GM21447 (cell line): ENCODE measurements at regions not wholly inside any gene's neighbourhood (a gene's known extent, or its start where the extent isn't known, plus 50 kb on each side); places are given as distances from the start of the nearest gene placed in this dataset.

ENCODE experiments used
- ATAC-seq: cut with Tn5 transposase; IDR thresholded peaks from one replicate; pipeline ENCODE4 v1.9.1; 2021; ENCODE audit not compliant: unreplicated experiment

- no peak for ATAC-seq
These were observed 67.2 kb downstream of the CEBPB start for GRCh38 chr20:50257860-50258259.

- no peak for ATAC-seq
These were observed 68.3 kb downstream of the CEBPB start for GRCh38 chr20:50258790-50259483.

- no peak for ATAC-seq
These were observed 69.3 kb downstream of the CEBPB start for GRCh38 chr20:50259705-50260478.

GRCh38 chr20:50260479-50261221, 70.0 kb downstream of the CEBPB start:
- no peak for ATAC-seq

GRCh38 chr20:50261471-50262212, 71.0 kb downstream of the CEBPB start:
- ATAC-seq: no peak

- ATAC-seq: no peak
These were observed 73.2 kb downstream of the CEBPB start for GRCh38 chr20:50263831-50264230.

GRCh38 chr20:50264534-50265145, 74.0 kb downstream of the CEBPB start:
- ATAC-seq: no peak

GRCh38 chr20:50265245-50265946, 74.8 kb downstream of the CEBPB start:
- ATAC-seq: no peak

GRCh38 chr20:50266293-50267040, 75.8 kb downstream of the CEBPB start:
- no peak for ATAC-seq

GRCh38 chr20:50267041-50267865, 76.6 kb downstream of the CEBPB start:
- no peak for ATAC-seq

GRCh38 chr20:50267866-50268219, 77.2 kb downstream of the CEBPB start:
- ATAC-seq: no peak

- ATAC-seq: no peak
These were observed 78.7 kb downstream of the CEBPB start for GRCh38 chr20:50269091-50270033.

GRCh38 chr20:50270034-50270395, 79.4 kb downstream of the CEBPB start:
- ATAC-seq: no peak

- no peak for ATAC-seq
These were observed 79.9 kb downstream of the CEBPB start for GRCh38 chr20:50270569-50270968.

- ATAC-seq: no peak
These were observed 80.5 kb downstream of the CEBPB start for GRCh38 chr20:50271176-50271575.

GRCh38 chr20:50271612-50272011, 81.0 kb downstream of the CEBPB start:
- ATAC-seq: no peak

- no peak for ATAC-seq
These were observed 81.5 kb downstream of the CEBPB start for GRCh38 chr20:50272030-50272723.
